NCI-H2081 treated with DMSO at 0.1 percent for 48 hours (cell line): ENCODE measurements at regions not wholly inside any gene's neighbourhood (a gene's known extent, or its start where the extent isn't known, plus 50 kb on each side); places are given as distances from the start of the nearest gene placed in this dataset.
"Not testable (repeated sequence)": the region's sequence is repeated elsewhere in the genome, so short reads cannot be mapped to it uniquely, and the experiment has no call there.

Experiments
- DNase-seq: peaks from one replicate; lab custom pipeline; 2025; lab: John Stamatoyannopoulos, UW

DNA sequence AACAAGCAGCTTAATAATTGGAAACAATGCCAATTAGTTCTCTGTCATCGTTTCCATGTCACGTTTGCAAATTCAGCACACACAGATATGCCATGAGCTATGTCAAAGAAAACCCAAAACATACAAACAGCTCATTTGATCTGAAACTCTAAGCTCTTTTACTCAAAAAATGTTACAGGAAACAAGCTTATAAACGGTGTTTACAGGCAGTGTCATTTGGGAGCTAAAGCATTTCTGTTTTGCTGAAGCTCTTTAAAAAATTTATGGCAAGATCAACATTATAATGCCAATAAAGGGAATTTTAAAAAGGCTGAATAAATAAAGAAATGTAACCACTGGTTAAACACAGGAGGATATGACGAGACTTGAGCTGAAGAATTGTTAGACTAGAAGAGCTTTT, 94.0 kb upstream of the HS3ST2 start:
- DNase-seq = no peak

DNA sequence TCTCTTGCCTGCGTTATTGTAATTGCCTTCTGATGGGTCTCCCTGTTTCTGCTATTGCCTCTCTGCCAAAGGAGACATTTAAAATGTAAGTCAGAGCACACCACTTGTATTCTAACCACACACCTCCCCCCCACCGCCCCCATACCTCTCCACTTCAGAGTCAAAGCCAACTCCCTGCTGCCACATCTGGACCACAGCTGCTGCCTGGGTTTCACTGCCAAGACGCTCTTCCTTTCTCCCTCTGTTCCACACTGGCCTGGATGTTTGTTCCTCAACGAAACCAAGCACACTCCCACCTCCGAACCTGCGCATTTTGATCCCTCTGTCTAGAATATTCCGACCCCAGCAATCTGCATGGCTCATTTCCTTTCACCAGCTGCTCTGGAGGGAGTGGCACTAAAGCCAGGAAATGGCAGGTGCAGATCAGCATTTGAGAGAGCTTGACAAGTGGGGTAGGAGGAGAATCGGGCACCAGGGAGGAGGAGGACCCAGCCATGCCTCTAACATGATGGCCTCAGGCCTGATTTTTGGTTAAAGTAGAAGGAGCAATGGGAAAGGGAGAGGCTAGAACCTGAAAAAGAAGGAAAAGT, 92.4 kb upstream of the HS3ST2 start:
- DNase-seq = no peak

DNA sequence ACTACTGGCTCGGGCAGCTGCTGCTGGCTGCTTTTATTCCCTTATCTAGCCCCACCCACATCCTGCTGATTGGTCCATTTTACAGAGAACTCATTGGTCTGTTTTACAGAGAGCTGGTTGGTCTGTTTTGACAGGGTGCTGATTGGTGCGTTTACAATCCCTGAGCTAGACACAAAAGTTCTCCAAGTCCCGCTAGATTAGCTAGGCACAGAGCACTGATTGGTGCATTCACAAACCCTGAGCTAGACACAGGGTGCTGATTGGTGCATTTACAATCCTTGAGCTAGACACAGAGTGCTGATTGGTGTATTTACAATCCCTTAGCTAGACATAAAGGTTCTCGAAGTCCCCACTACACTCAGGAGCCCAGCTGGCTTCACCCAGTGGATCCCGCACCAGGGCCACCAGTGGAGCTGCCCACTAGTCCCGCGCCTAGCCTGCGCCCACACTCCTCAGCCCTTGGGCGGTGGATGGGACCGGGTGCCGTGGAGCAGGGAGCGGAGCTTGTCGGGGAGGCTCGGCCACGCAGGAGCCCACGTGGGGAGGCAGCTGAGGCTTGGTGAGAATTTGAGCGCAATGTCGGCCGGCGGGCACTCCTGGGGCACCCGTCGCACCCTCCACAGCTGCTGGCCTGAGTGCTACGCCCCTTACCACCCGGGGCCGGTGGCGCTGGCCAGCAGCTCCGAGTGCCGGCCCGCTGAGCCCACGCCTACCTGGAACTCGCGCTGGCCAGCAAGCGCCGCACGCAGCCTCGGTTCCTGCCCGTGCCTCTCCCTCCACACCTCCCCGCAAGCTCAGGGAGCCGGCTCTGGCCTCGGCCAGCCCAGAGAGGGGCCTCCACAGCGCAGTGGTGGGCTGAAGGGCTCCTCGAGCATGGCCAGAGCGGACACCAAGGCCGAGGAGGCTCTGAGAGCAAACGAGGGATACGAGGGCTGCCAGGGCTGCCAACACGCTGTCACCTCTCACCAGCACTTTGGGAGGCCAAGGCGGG, 91.1 kb upstream of the HS3ST2 start:
- DNase-seq = not testable (repeated sequence)

DNA sequence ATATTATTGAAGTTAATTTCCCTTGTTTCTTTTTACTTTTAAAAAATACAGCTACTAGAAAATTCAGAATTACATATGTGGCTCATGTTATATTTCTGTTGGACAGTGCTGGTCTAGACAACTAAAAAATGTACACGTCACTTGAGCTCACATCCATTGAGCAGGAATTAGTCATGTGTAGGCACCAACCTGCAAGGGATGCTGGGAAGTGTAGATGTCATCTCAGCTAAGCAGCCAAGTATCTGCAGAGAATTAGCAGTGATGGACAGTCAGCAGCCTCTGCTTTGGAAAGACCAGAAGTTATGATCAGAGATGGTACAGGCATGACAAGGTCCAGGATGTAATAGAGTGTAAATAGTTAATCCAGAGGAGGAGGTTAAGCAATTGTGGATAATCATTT, 87.1 kb upstream of the HS3ST2 start:
- DNase-seq = no peak

DNA sequence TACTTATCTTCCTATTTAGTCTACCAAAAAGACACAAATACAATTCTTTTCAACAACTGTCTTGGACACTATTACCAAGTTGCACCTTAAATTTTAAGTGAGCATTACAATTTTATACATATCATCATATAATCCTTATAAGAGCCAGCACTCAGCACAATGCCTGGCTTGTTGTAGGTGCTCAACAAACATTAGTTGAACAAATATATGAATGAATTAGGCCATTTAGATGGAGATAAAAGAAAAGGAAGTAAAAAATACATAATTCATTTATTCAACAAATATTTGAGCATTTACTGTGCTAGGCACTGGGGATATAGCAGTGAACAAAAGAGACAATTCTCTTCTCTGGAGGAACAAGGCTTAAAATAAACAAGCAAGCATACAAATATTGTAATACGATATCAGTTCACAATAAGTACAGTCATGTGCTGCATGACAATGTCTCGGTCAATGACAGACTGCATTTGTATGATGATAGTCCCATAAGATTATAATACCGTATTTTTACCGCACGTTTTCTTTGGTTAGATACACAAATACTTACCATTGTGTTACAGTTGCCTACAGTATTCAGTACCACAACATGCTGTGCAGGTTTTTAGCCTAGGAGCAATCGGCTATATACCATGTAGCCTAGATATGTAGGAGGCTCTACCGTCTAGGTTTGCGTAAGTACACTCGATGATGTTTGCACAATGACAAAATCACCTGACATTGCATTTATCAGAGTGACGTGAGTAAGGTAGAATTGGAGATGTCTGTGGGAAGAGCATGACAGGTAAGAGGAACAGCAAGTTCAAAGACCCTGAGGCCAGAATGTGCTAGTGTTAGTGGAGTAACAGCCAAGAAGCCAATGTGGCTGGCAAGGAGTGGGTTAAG, 86.4 kb upstream of the HS3ST2 start:
- DNase-seq = no peak

DNA sequence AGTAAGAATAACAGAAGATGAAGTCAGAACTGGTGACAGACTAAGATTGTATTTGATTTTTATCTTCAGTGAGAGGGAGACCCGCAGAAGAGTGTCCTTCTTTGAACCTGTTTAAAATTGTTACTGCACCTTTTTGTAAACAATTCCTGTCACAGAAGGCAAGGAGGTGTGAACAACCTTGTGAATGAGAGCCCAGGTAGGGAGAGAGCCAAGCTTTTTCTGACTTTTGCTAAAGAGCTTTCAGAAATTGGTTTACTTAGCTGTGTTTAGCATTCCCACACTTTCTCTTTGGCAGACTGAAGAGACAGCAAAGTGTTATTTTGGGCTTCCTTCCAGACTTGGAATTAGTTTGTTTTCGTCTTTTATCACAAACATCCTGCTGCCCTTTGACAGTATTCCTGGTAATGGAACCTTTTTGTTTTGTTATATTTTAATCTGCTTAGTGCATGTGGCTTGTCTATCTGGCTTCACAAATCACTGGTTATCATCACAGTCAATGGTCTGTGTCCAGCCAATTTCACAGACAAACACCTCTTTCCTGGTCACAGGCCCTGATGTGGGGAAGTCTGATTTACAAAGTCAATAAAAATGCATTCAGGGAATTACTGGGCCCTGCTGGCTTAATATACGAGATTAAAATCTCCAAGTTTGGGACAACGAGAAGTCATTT, 85.7 kb upstream of the HS3ST2 start:
- no peak for DNase-seq

DNA sequence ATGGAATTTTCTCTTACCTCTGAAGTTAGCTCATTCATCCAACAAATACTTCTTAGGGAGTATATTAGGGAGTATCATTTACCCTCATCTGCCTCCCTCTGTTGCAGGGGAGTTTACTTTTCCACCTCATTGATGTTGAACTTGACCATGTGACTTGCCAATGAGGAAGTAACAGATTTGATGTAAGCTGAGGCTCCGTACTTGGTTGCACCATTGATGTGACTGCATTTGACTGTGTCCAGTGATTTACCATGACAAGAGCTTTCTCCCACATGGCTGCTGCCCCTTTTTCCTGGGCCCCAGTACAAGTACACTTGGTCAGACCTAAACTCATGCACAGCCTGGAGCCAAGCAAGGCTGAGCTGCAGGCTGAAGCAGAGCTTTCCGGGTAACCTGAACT, 81.6 kb upstream of the HS3ST2 start:
- DNase-seq = no peak

DNA sequence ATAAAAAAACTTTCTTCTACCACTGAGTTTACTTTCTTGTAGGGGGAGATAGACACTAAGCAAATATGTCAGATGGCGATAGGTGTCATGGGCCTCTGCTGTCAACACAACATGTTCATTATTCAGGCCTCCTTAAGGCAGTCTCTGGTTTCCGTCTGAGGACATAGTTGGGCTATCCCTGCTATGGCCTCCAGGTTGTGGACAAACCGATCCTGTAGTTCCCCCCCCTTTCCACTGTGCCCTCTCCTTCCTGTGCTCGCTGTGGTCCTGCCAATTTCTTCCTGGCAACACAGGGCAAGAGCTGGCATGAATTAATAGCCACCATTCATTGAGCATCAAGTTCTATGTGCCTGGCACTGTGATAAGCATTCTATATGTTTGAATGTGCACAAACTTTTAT, 81.0 kb upstream of the HS3ST2 start:
- no peak for DNase-seq

DNA sequence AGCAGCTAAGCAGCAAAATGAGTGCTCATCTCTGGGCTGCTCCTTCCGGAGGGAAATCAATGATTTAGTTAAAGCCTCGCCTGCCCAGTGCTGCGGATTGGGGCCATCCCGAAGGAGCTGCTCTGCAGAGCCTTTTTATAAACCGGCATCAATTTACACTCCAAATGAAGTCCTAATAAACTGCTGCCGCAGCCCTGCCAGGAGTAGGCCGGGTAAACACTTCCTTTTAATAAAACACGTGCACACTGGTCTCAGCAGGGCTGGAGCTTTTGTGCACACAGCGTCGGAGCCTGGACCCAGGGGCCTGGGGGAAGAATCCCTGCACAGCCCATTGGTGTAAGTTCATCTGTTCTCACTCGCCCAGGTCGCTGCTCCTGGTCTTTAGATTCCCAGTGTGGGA, 79.6 kb upstream of the HS3ST2 start:
- no peak for DNase-seq

DNA sequence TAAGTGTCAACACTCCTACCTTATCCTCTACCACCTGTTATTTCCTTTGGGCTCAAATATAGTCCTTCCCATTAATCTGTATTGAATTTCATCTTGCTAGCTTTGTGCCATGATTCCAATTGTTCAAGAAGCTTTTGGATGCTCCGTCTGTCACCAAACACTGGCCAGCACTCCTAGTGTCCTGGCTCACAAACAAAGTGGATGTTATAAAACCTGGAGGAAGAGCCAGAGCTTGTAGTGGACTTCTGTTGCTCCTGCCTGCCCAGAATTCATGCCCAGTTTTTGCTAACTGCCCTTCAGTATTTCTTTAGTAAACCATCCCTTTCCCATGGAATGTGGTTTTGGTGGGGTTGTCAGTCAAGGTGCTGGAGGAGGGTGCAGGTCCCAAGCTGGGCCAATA, 77.2 kb upstream of the HS3ST2 start:
- no peak for DNase-seq

DNA sequence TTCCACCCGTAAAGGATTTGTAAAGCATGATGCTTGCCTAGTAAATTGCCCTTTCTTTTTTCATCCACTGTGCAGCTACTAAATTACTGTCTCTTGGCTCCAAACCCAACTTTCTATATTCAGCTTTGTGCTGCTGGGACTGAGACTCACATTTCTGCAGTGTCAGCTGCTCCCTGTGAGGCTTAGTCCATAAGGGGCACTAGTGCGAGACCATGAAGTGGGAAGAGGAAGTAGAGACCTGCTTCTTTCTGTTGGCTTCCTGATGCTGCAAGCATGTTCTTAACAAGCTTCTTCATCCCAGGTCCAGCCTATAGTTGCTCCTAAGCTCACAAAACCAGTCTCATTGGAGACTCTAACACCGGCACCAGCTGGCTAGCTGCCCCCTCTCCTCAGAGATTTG, 74.9 kb upstream of the HS3ST2 start:
- DNase-seq = no peak

DNA sequence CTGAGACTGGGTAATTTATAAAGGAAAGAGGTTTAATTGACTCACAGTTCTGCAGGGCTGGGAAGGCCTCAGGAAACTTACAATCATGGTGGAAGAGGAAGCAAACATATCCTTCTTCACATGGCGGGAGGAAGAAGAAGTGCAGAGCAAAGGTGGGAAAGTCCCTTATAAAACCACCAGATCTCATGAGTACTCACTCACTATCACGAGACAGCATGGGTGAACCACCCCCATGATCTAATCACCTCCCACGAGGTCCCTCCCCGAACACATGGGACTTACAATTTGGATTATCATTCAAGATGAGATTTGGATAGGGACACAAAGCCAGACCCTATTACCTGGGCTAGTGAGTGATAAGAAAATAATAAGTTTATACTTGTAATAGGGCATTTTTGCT, 70.6 kb upstream of the HS3ST2 start:
- no peak for DNase-seq

DNA sequence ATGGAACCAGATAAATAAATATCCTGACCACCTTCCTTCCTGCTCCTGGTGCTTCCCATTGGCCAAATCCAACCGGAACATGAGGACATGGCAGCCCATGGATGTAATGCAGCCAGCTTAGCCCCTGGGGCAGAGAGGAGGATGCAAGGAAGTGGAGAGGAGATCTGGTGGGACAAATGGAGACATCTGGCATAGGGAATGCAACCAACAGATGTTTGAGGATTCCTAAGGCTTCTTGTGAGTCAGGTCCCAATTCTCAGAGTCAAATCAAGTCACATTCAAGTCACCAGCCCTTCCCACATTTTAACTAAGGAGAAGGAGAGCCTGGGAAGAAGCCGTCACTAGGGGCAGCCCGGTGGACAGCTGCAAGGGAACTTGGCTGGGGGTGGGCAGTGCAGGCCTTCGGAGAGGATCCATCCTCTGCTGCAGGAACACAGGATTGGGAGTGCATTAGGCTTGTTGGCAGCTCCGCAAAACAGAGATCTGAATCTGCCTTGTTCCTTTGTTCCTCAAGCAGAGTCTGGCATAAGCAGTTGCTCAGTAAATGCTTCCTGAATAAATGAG, 62.8 kb upstream of the HS3ST2 start:
- DNase-seq = no peak

DNA sequence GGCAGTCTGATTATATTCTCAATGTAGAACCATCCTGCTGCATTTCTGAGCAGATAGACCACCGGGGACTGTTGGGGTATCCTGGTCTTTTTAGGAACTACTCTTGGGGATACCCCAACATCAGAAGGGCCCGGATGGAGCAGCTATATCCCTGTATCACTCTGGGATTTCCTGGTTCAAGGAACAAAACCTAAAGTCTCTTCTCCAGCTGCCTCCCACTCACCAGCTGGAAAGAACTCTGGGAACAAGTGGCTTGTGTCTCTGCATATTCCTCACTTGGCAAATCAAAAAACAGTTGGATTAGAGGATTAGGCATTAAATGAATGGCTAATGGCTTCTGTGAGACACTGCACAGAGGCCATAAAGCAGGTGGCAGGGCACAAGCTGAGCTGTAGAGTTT, 62.3 kb upstream of the HS3ST2 start:
- no peak for DNase-seq

DNA sequence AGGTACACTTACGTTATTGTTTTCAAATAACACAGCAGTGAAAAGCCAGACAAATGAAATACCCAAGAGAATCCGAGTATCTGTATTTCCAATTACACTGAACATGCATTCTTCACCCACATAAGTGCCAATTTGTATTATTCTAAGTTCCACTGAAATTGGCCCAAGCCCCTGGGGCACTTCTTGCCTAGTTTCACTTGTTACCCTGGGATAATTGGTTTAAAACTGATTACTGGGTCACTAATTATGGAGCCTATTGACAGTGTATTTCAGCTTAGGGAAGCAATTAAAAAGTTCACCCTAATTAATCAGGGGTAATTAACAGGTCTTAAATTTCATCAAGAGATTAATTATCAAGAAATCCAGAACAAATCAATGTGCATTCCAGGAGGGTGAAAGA, 60.5 kb upstream of the HS3ST2 start:
- DNase-seq = no peak

DNA sequence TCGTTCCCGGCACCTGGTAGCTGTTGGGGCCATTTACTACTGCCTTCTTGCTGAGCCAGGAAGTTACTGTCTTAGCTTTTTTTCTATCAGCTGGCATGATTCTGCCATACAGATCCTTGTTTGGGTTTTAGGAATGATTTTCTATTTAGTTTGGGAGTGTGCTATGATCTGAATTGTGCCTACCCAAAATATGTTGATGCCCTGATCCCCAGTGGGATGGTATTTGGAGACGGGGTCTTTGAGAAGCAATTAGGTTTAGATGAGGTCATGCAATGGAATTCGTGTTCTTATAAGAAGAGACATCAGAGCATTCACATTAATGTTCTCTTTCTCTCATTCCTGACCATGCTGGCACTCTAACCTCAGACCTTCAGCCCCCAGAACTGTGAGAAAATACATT, 59.4 kb upstream of the HS3ST2 start:
- no peak for DNase-seq

DNA sequence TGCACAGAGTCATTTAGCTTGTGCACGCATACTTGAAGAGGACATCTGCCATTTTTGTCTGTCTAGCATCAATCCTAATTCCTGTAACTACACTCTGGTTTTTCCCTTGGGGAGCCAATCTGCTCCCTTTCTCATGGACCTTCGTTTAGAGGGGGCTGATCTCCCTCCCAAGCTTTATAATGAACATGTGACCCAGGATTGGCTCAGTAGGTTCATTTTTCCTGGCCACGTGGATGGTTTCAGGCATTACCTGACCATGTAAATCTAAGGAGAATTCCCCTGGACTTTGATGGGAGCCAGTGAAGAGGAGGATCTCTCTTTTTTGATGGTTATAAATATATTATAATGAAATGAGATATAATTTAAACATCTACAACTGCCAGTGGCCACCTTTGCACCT, 56.8 kb upstream of the HS3ST2 start:
- no peak for DNase-seq

DNA sequence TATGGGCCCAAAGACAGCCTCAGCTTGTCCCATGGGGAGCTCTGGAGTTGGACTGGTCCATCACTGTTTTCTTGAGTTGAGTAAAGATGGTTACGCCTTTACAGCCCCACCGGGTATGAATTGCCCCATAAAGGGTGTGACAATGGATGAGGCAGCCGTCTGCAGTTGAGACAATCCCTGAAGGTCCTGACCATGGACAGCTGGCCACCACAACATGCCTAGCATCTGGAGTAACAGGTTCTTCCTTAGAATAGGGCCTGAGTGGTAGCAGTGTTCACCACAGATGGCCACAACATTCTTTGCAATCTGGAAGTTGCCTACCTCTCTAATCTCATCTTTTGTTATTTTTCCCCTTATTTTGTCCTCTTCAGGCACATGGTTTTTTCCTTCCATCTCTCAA, 51.5 kb upstream of the HS3ST2 start:
- no peak for DNase-seq

DNA sequence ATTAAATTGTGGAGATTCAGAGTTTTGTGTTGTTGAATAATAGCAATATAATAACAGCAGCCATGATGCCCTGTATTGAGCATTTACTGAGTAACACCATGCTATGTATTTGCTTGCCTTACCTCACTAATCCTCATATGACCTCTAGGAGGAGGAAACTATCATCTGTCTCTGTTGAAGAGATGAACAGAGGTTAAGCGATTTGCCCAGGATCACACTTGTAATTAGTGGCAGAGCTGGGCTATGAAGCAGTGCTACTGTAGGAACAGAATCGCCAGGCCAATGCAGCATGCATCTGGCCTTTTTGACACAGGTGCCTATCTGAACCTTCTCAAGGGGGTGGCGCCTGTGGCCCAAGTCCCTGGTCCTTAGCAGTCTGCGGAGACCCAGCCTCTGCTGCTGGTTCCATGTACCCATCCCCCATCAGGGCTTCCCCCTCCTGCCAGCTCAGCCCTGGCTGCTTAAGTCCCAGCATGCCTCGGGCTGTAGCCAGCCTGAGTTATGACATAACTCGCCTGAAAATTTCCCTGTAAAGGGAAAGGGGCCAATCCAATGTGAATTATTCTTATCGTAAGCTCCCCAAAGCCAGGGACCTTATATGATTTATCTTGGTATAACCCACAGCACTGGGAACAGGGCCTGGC, 50.4 kb upstream of the HS3ST2 start:
- no peak for DNase-seq
